GM21786 (cell line): ENCODE measurements at regions not wholly inside any gene's neighbourhood (a gene's known extent, or its start where the extent isn't known, plus 50 kb on each side); places are given as distances from the start of the nearest gene placed in this dataset.

Experiments used
- ATAC-seq: cut with Tn5 transposase; IDR thresholded peaks from one replicate; pipeline ENCODE4 v1.9.1; 2021; ENCODE audit not compliant: unreplicated experiment

DNA sequence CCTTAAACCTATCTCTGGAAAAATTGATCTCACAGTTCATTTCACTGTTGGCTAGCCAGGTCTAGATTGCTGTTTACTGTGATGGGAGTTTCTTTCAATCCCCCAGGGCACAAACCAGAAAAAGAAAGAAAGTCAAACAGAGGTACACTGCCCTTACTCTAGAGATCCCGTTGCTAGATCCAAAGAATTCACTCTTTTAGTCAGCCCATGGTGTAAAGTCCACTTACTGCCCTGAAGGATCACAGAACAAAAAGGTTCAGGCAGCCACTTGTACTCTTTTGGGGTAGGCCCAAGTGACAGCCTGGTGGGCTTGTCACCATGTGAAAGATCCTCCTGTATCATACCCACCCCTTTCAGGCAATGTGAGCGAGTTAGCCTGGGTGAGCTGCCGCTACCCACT is 162.6 kb upstream of the CCDC179 start:
- ATAC-seq = peak; percentile 14

DNA sequence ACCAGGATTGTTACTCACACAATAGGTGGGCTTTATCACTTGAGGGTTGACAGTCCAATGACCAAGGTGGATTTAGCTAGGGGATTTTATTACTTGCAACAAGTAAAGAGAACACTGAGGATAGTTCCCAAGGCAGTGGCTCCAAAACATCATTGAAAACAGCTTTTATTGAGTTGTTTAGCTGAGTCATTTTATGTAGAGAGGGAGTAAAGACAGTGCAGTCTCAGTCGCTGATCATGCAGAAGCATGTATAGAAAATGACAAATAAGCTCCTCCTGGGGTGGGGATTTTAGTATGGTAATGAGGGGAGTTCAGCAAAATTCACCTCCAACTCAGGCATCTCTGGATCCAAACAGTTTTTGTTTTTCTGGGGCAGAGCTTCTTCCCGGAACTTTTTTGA is 163.0 kb upstream of the CCDC179 start:
- peak; percentile 34 for ATAC-seq

DNA sequence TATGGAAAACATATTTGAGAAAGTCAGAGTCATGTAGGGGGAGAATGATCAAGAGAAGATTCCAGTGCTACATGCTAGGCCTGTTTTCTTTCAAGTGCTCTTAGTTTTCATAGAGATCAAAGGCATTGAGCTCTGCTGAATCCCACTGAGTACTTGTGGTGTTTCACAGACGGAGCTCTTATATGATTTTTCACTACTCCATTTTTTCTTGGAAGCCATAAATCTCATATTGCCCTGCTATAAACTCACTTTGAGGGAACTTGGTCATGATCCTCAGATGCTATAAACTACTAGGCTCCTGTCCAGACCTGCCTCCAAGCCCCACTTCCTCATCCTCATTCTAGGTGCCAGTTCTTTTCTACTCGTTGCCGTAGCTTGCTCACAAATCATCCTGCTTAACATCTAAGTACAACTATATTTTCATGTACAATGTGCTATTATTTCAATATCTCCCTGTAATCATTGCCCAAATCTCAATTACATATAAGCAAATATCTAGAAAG is 180.8 kb upstream of the CCDC179 start:
- ATAC-seq = no peak

DNA sequence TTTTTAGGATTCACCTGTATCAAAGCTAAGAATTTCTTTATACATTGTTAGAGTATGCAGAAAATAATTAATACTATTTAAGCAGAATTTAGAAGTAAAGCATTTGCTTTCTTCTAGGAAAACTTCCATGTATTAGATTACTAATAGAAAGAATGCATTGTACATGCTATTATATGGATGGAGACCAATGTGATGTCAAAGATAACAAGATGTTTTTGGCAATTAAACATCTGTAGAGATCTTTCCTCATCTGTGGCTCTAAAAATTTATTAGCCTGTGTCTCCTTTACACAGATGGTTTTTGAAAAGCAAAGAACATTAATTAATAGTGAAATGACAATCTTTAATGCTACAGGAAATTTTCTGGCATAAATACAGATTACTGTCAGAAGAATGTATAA is 198.4 kb upstream of the CCDC179 start:
- ATAC-seq = no peak

DNA sequence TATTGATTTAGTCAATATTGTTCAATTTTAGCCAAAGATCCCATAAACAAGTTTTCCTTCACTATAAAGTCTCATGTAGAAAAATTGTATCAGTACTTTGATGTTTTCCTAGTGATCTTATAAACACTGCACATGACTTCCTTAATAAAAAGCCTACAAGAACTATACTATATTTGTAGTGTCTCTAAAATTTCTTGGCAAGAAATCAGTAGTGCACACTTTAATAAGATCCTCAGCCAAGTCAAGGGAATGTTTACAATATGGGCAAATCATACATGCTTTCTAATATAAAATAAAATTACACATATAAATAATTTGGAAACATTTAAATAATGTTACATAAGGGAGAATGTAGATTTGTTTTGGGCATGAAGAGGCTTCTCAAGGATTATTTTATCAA is 203.0 kb upstream of the CCDC179 start:
- ATAC-seq = no peak

- ATAC-seq = peak; percentile 82
Observed at GRCh38 chr11:23078289-23078971, 218.2 kb upstream of the CCDC179 start.

- ATAC-seq = peak; percentile 77
Observed at GRCh38 chr11:23079382-23079813, 219.1 kb upstream of the CCDC179 start.

GRCh38 chr11:23087407-23087806 is 227.1 kb upstream of the CCDC179 start:
- no peak for ATAC-seq

GRCh38 chr11:23090659-23091058 is 230.4 kb upstream of the CCDC179 start:
- no peak for ATAC-seq

DNA sequence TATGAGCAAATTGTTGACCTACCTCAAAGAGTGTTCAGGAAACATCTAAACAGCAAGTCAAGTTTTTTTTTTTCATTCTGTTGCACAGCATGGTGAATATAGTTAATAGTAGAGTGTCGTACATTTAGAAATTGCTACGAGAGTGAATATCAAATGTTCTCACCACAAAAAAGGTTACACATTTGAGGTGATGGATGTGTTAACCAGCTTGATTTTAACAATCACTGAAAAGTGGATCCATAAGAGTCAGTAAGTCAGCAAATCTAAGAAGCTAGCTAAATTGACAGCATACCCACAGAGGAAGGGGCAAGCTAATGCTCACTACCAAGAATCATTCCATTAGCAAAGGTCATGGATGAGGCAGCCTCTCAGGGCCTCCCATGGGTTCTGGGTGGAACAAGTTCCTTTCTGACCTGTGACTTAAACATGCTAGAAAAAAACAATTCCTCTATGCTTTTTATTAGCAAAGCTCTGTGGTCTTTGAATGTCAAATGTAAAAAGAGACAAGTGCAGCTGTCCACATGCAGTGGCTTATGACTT is 235.4 kb upstream of the CCDC179 start:
- ATAC-seq = no peak

- ATAC-seq = peak; percentile 83
Observed at GRCh38 chr11:23097891-23098290, 237.6 kb upstream of the CCDC179 start.

- no peak for ATAC-seq
Observed at GRCh38 chr11:23099256-23099655, 239.0 kb upstream of the CCDC179 start.

DNA sequence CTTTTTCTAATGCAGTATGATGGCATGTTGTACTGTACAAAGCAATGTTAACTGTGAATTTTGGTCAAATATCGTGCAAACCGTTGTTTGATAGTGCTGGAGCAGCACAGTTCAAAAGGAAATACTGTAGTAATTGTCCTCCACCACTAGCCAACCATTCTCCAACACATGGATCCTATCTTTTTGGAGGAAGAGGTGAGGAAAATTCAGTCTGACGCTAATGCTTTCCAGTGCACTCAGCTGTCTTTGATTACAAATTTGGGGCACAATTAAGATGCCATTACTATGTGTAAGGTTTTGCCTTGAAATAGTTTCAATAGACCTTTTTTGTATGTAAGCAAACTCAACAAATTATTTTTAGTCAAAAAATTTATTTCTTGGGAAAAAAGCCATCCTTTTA is 240.5 kb upstream of the CCDC179 start:
- no peak for ATAC-seq

- no peak for ATAC-seq
Observed at GRCh38 chr11:23103416-23103815, 243.1 kb upstream of the CCDC179 start.

GRCh38 chr11:23111527-23111926 is 251.3 kb upstream of the CCDC179 start:
- ATAC-seq = no peak

DNA sequence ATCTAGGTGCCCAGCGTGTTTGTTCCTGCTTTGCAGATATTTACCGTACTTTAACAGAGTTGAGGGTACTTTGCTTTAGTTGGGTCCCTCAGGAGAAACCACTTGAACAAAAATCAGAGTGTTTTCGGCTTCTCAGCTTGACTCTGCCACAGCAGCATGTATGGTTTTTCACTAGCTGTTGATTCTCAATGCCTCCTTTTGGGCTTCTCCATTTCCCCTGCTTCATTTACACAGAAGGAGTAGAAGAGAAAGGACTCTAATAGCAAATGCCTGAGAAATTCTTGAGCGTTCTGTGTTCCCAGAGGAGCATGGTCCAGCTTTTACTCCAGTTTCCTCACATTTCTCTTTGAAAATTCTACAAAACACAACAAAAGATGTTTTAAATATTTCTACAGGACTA is 252.1 kb upstream of the CCDC179 start:
- no peak for ATAC-seq

DNA sequence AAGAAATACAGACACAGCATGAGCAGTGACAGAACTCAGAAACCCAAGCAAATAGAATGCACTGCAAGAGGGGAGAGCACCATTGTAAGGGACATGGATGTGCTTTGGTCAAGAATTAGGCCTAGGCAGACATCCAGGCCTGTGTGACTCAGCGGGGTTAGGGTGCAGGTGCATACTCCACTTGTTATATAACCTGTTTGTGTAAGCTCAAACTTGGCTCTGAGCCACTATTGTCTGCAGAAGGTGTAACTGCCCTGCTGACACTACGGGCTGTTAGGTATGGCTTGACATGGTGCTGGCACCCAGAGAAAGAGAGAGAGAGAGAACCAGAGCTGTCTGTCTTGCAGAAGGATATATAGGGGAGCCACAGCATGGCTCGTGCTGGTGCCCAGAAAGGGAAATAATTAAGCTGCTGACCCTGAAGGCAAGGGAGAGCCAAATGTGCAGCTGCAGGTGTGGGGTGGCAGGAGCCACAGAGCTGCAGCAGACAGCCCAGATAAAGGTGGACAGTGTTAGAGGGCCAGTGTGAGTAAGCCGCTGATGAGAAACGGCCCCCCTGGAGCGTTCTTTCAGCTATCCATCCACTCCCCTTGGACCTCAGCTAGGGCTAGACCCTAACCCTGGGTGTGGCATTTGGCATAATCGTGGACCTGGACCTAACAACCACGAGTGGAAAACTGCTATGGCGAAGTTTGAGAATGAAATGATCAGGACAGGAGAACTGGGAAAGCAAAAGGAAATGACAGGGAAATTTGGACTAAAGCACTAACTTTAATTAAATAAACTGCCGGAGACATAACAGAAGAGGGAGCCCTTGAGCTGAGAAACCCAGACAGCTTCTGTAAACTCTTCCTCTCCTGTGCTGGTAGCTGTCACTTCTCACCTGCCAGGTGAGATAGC is 253.0 kb upstream of the CCDC179 start:
- peak; percentile 54 for ATAC-seq

DNA sequence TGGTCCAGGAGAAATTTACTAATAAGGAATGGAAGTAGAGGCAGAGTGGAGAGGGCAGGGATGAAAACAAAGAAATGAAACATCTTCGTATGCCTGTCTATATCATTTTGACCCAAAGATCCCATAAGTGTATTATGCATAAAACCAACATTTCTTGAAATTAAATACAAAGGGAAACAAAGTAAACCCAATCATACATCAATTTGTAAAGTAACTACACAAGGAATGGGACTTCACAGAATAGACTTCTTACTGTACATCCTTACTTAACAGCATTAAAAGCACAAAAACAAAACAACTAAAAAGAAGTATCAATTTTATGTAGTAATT is 253.6 kb upstream of the CCDC179 start:
- ATAC-seq = no peak

- no peak for ATAC-seq
Observed at GRCh38 chr11:23123753-23124152, 263.5 kb upstream of the CCDC179 start.

- ATAC-seq = no peak
Observed at GRCh38 chr11:23124249-23124648, 264.0 kb upstream of the CCDC179 start.

DNA sequence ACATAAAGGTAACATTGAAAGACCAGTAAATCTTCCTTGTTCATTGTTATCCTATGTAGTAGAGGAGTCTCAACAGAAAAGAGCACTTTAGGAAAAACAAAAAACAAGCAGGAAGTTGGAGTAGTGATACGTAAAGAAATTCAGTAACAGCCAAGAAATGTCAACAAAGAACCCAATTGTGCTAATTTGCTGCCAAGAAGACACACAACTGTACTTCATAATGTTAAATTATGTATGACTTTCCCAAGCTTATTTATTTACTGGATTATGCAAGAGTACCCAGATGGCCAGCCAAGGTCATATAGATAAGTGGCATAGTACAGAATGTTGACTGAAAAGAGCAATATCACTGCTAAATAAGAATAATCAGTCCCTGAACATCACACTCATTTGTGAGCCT is 264.7 kb upstream of the CCDC179 start:
- no peak for ATAC-seq

GRCh38 chr11:23127706-23128105 is 267.4 kb upstream of the CCDC179 start:
- ATAC-seq = no peak
